ENCODE measurements at regions not wholly inside any gene's neighbourhood (a gene's known extent, or its start where the extent isn't known, plus 50 kb on each side); places are given as distances from the start of the nearest gene placed in this dataset.
"Not testable (repeated sequence)": the region's sequence is repeated elsewhere in the genome, so short reads cannot be mapped to it uniquely, and the experiment has no call there.

GRCh38 chr2:129923265-129924091 lies 56.0 kb upstream of the RAB6C start:
- no peaks in the 10 kb centered on the region for H4K20me1 ChIP-seq (ENCODE audit: low read length)
- peak overlapping the region; percentile 46 for H3K4me2 ChIP-seq (ENCODE audit: low read length)
- 0 out of 2 replicates have a peak, but pooled peaks cover 3% of the 10 kb centered on the region for H3K9me3 ChIP-seq (ENCODE audit: low read length)
- TF ChIP-seq EZH2phosphoT487 (IDR thresholded peaks at IDR 0.05; ENCODE audit: borderline replicate concordance, low read length): no peak
- peak; percentile 56 for TF ChIP-seq CTCF (conservative IDR thresholded peaks at IDR 0.05; ENCODE audit: low read depth, low read length)
- H3K79me2 ChIP-seq (ENCODE audit: low read length): no peaks in the 10 kb centered on the region
- no peak overlapping the region for H3K4me3 ChIP-seq (ENCODE audit: low read length)
- H3K9me2 ChIP-seq (replicated peaks; ENCODE audit: low read length): no peaks in the 10 kb centered on the region
- H3K4me1 ChIP-seq (ENCODE audit: insufficient read depth, low read length): no peaks in the 10 kb centered on the region
- intact Hi-C loops (cut with micrococcal nuclease): loop anchor here (10.0 kb wide), 1 partner anchor 1739 kb away; no protein-coding TSS in a partner anchor
- ChIA-PET POLR2A (ENCODE audit: unreplicated experiment) (no interaction called here), CTCF (interaction anchor here (0.6 to 0.8 kb wide), 5 partner anchors 19 to 1680 kb away, joined by 3 to 6 read pairs (median 5); no protein-coding TSS in a partner anchor)
- H3K27me3 ChIP-seq (ENCODE audit: low read length): peaks cover 30% of the 10 kb centered on the region
- H3F3A ChIP-seq (ENCODE audit: low read length, unreplicated experiment): no peaks in the 10 kb centered on the region
- H3K27ac ChIP-seq (ENCODE audit: low read length): no peak overlapping the region
- BruUV-seq (replicated peaks): no TSS peak
- DNase-seq: peak; percentile 68
- 0 out of 2 replicates have a peak overlapping the region, but pooled peaks have one; percentile 42 for H2AFZ ChIP-seq (ENCODE audit: low read length)
- ATAC-seq: peak; percentile 70
- H3K36me3 ChIP-seq (ENCODE audit: low read depth, low read length): no peaks in the 10 kb centered on the region
- H3K9ac ChIP-seq (ENCODE audit: low read length): no peak overlapping the region

GRCh38 chr2:129924115-129924514 lies 55.4 kb upstream of the RAB6C start:
- intact Hi-C loops (cut with micrococcal nuclease): loop anchor here (10.0 kb wide), 1 partner anchor 1739 kb away; no protein-coding TSS in a partner anchor
- H4K20me1 ChIP-seq (ENCODE audit: low read length); H3K9me3 ChIP-seq (ENCODE audit: low read length); H3F3A ChIP-seq (ENCODE audit: low read length, unreplicated experiment); H3K36me3 ChIP-seq (ENCODE audit: low read depth, low read length); H3K4me1 ChIP-seq (ENCODE audit: insufficient read depth, low read length); H3K79me2 ChIP-seq (ENCODE audit: low read length); BruUV-seq (replicated peaks); H3K27ac ChIP-seq (ENCODE audit: low read length); H2AFZ ChIP-seq (ENCODE audit: low read length); DNase-seq; ATAC-seq; POLR2A ChIA-PET (ENCODE audit: unreplicated experiment); H3K9ac ChIP-seq (ENCODE audit: low read length); H3K4me2 ChIP-seq (ENCODE audit: low read length); H3K9me2 ChIP-seq (replicated peaks; ENCODE audit: low read length); H3K4me3 ChIP-seq (ENCODE audit: low read length): not testable (repeated sequence)
- CTCF ChIA-PET: interaction anchor here (0.6 to 0.8 kb wide), 2 partner anchors 750 to 1681 kb away, joined by 5 to 6 read pairs; no protein-coding TSS in a partner anchor
- H3K27me3 ChIP-seq (ENCODE audit: low read length): peaks cover 30% of the 10 kb centered on the region

GRCh38 chr2:129925381-129925780 lies 54.1 kb upstream of the RAB6C start:
- H3K9me3 ChIP-seq (ENCODE audit: low read length): no peaks in the 10 kb centered on the region
- H2AFZ ChIP-seq (ENCODE audit: low read length): no peak overlapping the region
- no peak overlapping the region for H3K4me2 ChIP-seq (ENCODE audit: low read length)
- ChIA-PET CTCF (no interaction called here), POLR2A (ENCODE audit: unreplicated experiment) (no interaction called here)
- no peak for ATAC-seq
- no peaks in the 10 kb centered on the region for H3K9me2 ChIP-seq (replicated peaks; ENCODE audit: low read length)
- no peak for DNase-seq
- H3F3A ChIP-seq (ENCODE audit: low read length, unreplicated experiment): no peaks in the 10 kb centered on the region
- H3K79me2 ChIP-seq (ENCODE audit: low read length): no peaks in the 10 kb centered on the region
- H3K27me3 ChIP-seq (ENCODE audit: low read length): peaks cover 30% of the 10 kb centered on the region
- H3K9ac ChIP-seq (ENCODE audit: low read length): no peak overlapping the region
- no peaks in the 10 kb centered on the region for H3K36me3 ChIP-seq (ENCODE audit: low read depth, low read length)
- H3K4me1 ChIP-seq (ENCODE audit: insufficient read depth, low read length): no peaks in the 10 kb centered on the region
- no peak overlapping the region for H3K27ac ChIP-seq (ENCODE audit: low read length)
- intact Hi-C loops (cut with micrococcal nuclease): loop anchor here (10.0 kb wide), 1 partner anchor 1741 kb away; no protein-coding TSS in a partner anchor
- no peak for TF ChIP-seq CTCF (conservative IDR thresholded peaks at IDR 0.05; ENCODE audit: low read depth, low read length)
- TF ChIP-seq EZH2 (IDR thresholded peaks at IDR 0.05; ENCODE audit: low read length, unreplicated experiment): no peak
- no peak for TF ChIP-seq EZH2phosphoT487 (IDR thresholded peaks at IDR 0.05; ENCODE audit: borderline replicate concordance, low read length)
- no peaks in the 10 kb centered on the region for H4K20me1 ChIP-seq (ENCODE audit: low read length)
- no peak overlapping the region for H3K4me3 ChIP-seq (ENCODE audit: low read length)
- BruUV-seq (replicated peaks): no TSS peak
